Left lung (tissue), 4 donors: ENCODE measurements at regions not wholly inside any gene's neighbourhood (a gene's known extent, or its start where the extent isn't known, plus 50 kb on each side); places are given as distances from the start of the nearest gene placed in this dataset.
"Not testable (repeated sequence)": the region's sequence is repeated elsewhere in the genome, so short reads cannot be mapped to it uniquely, and the experiment has no call there.

ENCODE experiments used
- ATAC-seq: fragments of 200-7000 bp; cut with Tn5 transposase; one replicate; pipeline ENCODE4 v1.9.1; 2020; ENCODE audit warnings: moderate library complexity
- DNase-seq, 4 donors: peaks; one replicate each; pipeline ENCODE4 v3.0.0-alpha.2; 2013 to 2020
- H3K27ac ChIP-seq, 2 donors: fragments of 200-600 bp; sonication (generic) in 1 of 2; one replicate each; pipeline versions ENCODE4 v1.5.0 to v1.8.0; 2020 to 2021
- H3K27me3 ChIP-seq, 2 donors: fragments of 200-600 bp; sonication (generic) in 1 of 2; one replicate each; pipeline versions ENCODE4 v1.5.0 to v1.8.0; 2020 to 2021
- H3K36me3 ChIP-seq, 2 donors: fragments of 200-600 bp; sonication (generic) in 1 of 2; one replicate each; pipeline versions ENCODE4 v1.5.0 to v1.8.0; 2020 to 2021
- H3K4me1 ChIP-seq, 2 donors: fragments of 200-600 bp; one replicate each; pipeline ENCODE4 v1.8.0; 2021
- H3K4me3 ChIP-seq, 2 donors: fragments of 200-600 bp; sonication (generic) in 1 of 2; one replicate each; pipeline versions ENCODE4 v1.5.0 to v1.8.0; 2020 to 2021; ENCODE audit warnings: mild to moderate bottlenecking in 1 of 2
- H3K9me3 ChIP-seq, 2 donors: fragments of 200-600 bp; sonication (generic) in 1 of 2; one replicate each; pipeline versions ENCODE4 v1.5.0 to v1.8.0; 2020 to 2021
- intact Hi-C, 2 donors: fragments of 100-400 bp; cut with DNase I; formaldehyde crosslinking; loops; one replicate each; pipeline versions ENCODE4 v1.11.2 to v1.14.2; 2022
- TF ChIP-seq, protein P1 (sequence below), 2 donors: fragments of 200-600 bp; sonication (generic) in 1 of 2; IDR thresholded peaks; one replicate each; pipeline versions ENCODE4 v1.5.0 to v1.8.0; 2021; ENCODE audit warnings: antibody characterized with exemption in 2 of 2
- donor health status: DM: no; HTN: yes; CAD: no.
- donor health status: DM: no; HTN: no; CAD: no.

GRCh38 chr17:77556383-77557061 lies 402.0 kb upstream of the TNRC6C start:
- H3K27me3 ChIP-seq: peaks cover 9 to 43% of the 10 kb centered on the region in 2 donors
- no peak overlapping the region for H3K27ac ChIP-seq
- no peak overlapping the region for H3K4me3 ChIP-seq
- DNase-seq (no peak), ATAC-seq (no peak)
- no peaks in the 10 kb centered on the region for H3K36me3 ChIP-seq
- intact Hi-C loops: no loop called here
- no peaks in the 10 kb centered on the region for H3K4me1 ChIP-seq
- TF ChIP-seq, protein P1, sequence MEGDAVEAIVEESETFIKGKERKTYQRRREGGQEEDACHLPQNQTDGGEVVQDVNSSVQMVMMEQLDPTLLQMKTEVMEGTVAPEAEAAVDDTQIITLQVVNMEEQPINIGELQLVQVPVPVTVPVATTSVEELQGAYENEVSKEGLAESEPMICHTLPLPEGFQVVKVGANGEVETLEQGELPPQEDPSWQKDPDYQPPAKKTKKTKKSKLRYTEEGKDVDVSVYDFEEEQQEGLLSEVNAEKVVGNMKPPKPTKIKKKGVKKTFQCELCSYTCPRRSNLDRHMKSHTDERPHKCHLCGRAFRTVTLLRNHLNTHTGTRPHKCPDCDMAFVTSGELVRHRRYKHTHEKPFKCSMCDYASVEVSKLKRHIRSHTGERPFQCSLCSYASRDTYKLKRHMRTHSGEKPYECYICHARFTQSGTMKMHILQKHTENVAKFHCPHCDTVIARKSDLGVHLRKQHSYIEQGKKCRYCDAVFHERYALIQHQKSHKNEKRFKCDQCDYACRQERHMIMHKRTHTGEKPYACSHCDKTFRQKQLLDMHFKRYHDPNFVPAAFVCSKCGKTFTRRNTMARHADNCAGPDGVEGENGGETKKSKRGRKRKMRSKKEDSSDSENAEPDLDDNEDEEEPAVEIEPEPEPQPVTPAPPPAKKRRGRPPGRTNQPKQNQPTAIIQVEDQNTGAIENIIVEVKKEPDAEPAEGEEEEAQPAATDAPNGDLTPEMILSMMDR (IDR thresholded peaks at IDR 0.05): no peak
- no peaks in the 10 kb centered on the region for H3K9me3 ChIP-seq

DNA sequence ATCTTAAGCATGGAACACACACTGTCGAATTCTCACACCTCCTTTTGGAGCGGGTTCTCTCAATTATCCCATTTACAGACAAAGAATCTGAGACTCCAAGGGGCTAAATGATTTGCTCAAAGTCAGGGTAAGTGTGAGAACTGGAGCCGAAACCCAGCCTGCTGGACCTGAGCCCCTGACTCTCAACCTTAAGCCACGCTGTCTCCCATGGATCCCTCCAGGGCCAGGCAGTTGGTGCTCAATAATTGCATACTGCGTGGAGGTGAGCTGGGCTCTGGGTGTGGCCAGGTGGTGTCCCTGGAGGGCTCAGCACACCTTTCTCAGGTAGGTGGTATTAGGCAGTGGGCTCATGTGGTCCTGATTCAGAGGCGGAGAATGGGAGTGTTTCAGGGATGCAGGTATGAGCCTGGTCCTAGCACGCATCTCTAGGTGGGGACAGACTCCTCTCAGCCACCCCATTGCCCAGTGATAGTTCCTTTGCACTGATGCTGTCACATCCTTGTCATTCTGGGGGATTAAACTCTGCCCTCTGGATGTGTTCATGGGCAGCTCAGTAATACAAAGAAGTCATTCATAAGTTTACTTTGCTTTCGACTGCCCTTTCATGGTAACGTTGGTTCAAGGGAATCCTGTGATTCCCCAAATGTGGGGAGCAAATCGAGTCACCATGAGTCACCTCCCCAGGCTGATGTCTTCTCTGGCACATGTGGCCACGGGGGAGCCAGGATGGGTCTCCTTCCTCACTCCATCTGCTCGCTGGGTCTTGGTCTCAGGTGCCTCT lies 399.5 kb upstream of the TNRC6C start:
- no peaks in the 10 kb centered on the region for H3K36me3 ChIP-seq
- no peak overlapping the region for H3K27ac ChIP-seq
- no peak overlapping the region for H3K4me3 ChIP-seq
- DNase-seq: no peak
- no peaks in the 10 kb centered on the region for H3K4me1 ChIP-seq
- TF ChIP-seq, protein P1 (IDR thresholded peaks at IDR 0.05): no peak
- peaks cover 9 to 43% of the 10 kb centered on the region in 2 donors for H3K27me3 ChIP-seq
- intact Hi-C loops: no loop called here
- no peaks in the 10 kb centered on the region for H3K9me3 ChIP-seq
- no peak for ATAC-seq

GRCh38 chr17:77560381-77560780 lies 398.1 kb upstream of the TNRC6C start:
- H3K27ac ChIP-seq: no peak overlapping the region
- H3K27me3 ChIP-seq: peaks cover 6 to 33% of the 10 kb centered on the region in 2 donors
- ATAC-seq (no peak), DNase-seq (no peak)
- H3K36me3 ChIP-seq: no peaks in the 10 kb centered on the region
- H3K4me3 ChIP-seq: no peak overlapping the region
- intact Hi-C loops: no loop called here
- H3K4me1 ChIP-seq: no peaks in the 10 kb centered on the region
- no peaks in the 10 kb centered on the region for H3K9me3 ChIP-seq
- TF ChIP-seq, protein P1 (IDR thresholded peaks at IDR 0.05): no peak

DNA sequence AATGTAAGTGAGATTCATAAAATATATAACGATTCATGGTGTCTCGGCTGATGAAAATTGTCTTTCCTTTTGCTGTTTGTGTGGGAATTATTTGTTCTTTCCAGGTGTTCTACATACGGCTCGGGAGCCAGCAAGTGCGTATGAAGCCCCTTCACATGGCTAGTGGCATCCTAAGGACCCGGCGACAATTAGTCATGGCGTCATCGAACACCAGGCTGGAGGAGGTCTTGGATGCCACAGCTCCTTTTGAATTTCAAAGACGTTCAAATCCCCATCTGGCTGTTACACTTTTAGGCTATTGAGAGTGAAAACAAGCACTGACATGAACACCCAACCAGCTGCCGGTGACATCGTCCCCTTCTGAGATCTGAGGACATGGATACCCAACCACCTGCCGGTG lies 397.7 kb upstream of the TNRC6C start:
- intact Hi-C loops: no loop called here
- H3K27me3 ChIP-seq: peaks cover 3 to 29% of the 10 kb centered on the region in 2 donors
- H3K27ac ChIP-seq: no peak overlapping the region
- H3K9me3 ChIP-seq: no peaks in the 10 kb centered on the region
- ATAC-seq: no peak
- DNase-seq: no peak
- no peaks in the 10 kb centered on the region for H3K4me1 ChIP-seq
- H3K36me3 ChIP-seq: no peaks in the 10 kb centered on the region
- H3K4me3 ChIP-seq: no peak overlapping the region
- TF ChIP-seq, protein P1 (IDR thresholded peaks at IDR 0.05): no peak

- peaks cover 0 to 13% of the 10 kb centered on the region in 2 donors for H3K27me3 ChIP-seq
- H3K36me3 ChIP-seq: not testable (repeated sequence)
Observed at GRCh38 chr17:77562361-77562760, 396.1 kb upstream of the TNRC6C start.

More at GRCh38 chr17:77562361-77562760, 396.1 kb upstream of the TNRC6C start:
- H3K9me3 ChIP-seq, H3K4me1 ChIP-seq, H3K27ac ChIP-seq, H3K4me3 ChIP-seq, DNase-seq, ATAC-seq, intact Hi-C loops: not testable (repeated sequence)
